ENCODE measurements at regions not wholly inside any gene's neighbourhood (a gene's known extent, or its start where the extent isn't known, plus 50 kb on each side); places are given as distances from the start of the nearest gene placed in this dataset.
"Not testable (repeated sequence)": the region's sequence is repeated elsewhere in the genome, so short reads cannot be mapped to it uniquely, and the experiment has no call there.

- TF ChIP-seq CTCF (IDR thresholded peaks at IDR 0.05) (no peak), POLR2A (IDR thresholded peaks at IDR 0.05) (no peak)
- intact Hi-C loops (cut with DNase I): no loop called here
- WGBS, 4 donors: 68 to 85% (median 80%) methylated on average over 9 to 11 of the region's 11 CpGs
Observed at GRCh38 chr10:44249490-44249889, 135.4 kb downstream of the CXCL12 start.

GRCh38 chr10:44246700-44247099 is 138.2 kb downstream of the CXCL12 start:
- H3K27ac ChIP-seq; intact Hi-C loops (cut with DNase I); H3K27me3 ChIP-seq; H3K4me3 ChIP-seq; DNase-seq; H3K36me3 ChIP-seq; H3K4me1 ChIP-seq; H3K9me3 ChIP-seq; ATAC-seq: not testable (repeated sequence)

More at GRCh38 chr10:44249490-44249889, 135.4 kb downstream of the CXCL12 start:
- Histone ChIP-seq H3K9me3 (peaks cover 0 to 3% (median 0%) of the 10 kb centered on the region in 12 donors), H3K4me1 (peaks cover 0 to 21% (median 7%) of the 10 kb centered on the region in 12 donors), H3K27ac (peak overlapping the region in 3 of 12 donors; percentile 33 to 50 (median 38)), H3K36me3 (no peaks in the 10 kb centered on the region), H3K27me3 (no peaks in the 10 kb centered on the region), H3K4me3 (no peak overlapping the region)
- ATAC-seq (no peak), DNase-seq (no peak)

GRCh38 chr10:44246287-44246686 is 138.6 kb downstream of the CXCL12 start:
- H3K4me3 ChIP-seq; H3K27ac ChIP-seq; H3K36me3 ChIP-seq; intact Hi-C loops (cut with DNase I); DNase-seq; H3K27me3 ChIP-seq; H3K4me1 ChIP-seq; ATAC-seq; H3K9me3 ChIP-seq: not testable (repeated sequence)
- WGBS, 4 donors: 81 to 100% (median 96%) methylated on average over 2 of the region's 2 CpGs

- no peak overlapping the region for H3K4me3 ChIP-seq
- intact Hi-C loops (cut with DNase I): no loop called here
- peak in 1 of 4 donors; percentile 18 for ATAC-seq
- WGBS, 4 donors: 0 to 64% (median 51%) methylated on average over 1 of the region's 1 CpG
- H3K27ac ChIP-seq: no peak overlapping the region
- no peak for DNase-seq
- H3K27me3 ChIP-seq: no peaks in the 10 kb centered on the region
- H3K36me3 ChIP-seq: no peaks in the 10 kb centered on the region
- TF ChIP-seq CTCF (IDR thresholded peaks at IDR 0.05) (no peak), POLR2A (IDR thresholded peaks at IDR 0.05) (no peak)
- H3K9me3 ChIP-seq: no peaks in the 10 kb centered on the region
- H3K4me1 ChIP-seq: peaks cover 0 to 9% (median 0%) of the 10 kb centered on the region in 12 donors
Observed at GRCh38 chr10:44245601-44245938, 139.3 kb downstream of the CXCL12 start.

GRCh38 chr10:44244745-44245600 is 139.9 kb downstream of the CXCL12 start:
- H3K27me3 ChIP-seq: no peaks in the 10 kb centered on the region
- peaks cover 0 to 14% (median 0%) of the 10 kb centered on the region in 12 donors for H3K4me1 ChIP-seq
- intact Hi-C loops (cut with DNase I): no loop called here
- H3K36me3 ChIP-seq: no peaks in the 10 kb centered on the region
- no peak for TF ChIP-seq CTCF (IDR thresholded peaks at IDR 0.05)
- no peak for TF ChIP-seq POLR2A (IDR thresholded peaks at IDR 0.05)
- DNase-seq (no peak), ATAC-seq (no peak)
- no peaks in the 10 kb centered on the region for H3K9me3 ChIP-seq
- no peak overlapping the region for H3K4me3 ChIP-seq
- no peak overlapping the region for H3K27ac ChIP-seq
- 87 to 92% (median 90%) methylated on average over 9 of the region's 9 CpGs for WGBS, 4 donors
